Mesothelial cell of epicardium (in vitro differentiated cells): ENCODE measurements at regions not wholly inside any gene's neighbourhood (a gene's known extent, or its start where the extent isn't known, plus 50 kb on each side); places are given as distances from the start of the nearest gene placed in this dataset.

ENCODE experiments used
- DNase-seq, 2 experiments: peaks; one replicate each; pipeline ENCODE4 v3.0.0; 2021; ENCODE audit warnings: low spot score in 2 of 2; ENCODE audit not compliant: unreplicated experiment in 2 of 2
- H3K27ac Mint-ChIP-seq: 2 replicates; pipeline ENCODE4 v1.8.0; 2021; ENCODE audit warnings: mixed read lengths
- H3K27me3 Mint-ChIP-seq: 2 replicates; pipeline ENCODE4 v1.8.0; 2021; ENCODE audit warnings: low read depth, mixed read lengths
- H3K36me3 Mint-ChIP-seq: 2 replicates; pipeline ENCODE4 v1.8.0; 2021; ENCODE audit warnings: mixed read lengths
- H3K4me1 Mint-ChIP-seq: 2 replicates; pipeline ENCODE4 v1.8.0; 2021; ENCODE audit warnings: mixed read lengths
- H3K4me3 Mint-ChIP-seq: 2 replicates; pipeline ENCODE4 v1.8.0; 2021; ENCODE audit warnings: mild to moderate bottlenecking, moderate library complexity, mixed read lengths
- H3K9me3 Mint-ChIP-seq: 2 replicates; pipeline ENCODE4 v1.8.0; 2021; ENCODE audit warnings: mixed read lengths
- CTCF ChIP-seq: fragments of 200-600 bp; sonication (generic); IDR thresholded peaks from one replicate; pipeline ENCODE4 v1.5.0; 2021; ENCODE audit warnings: antibody characterized with exemption; ENCODE audit not compliant: unreplicated experiment

- no peak for TF ChIP-seq CTCF
- no peaks in the 10 kb centered on the region for H3K9me3 Mint-ChIP-seq
- no peaks in the 10 kb centered on the region for H3K36me3 Mint-ChIP-seq
- peaks cover 2% of the 10 kb centered on the region for H3K27me3 Mint-ChIP-seq
- H3K27ac Mint-ChIP-seq, result no peak overlapping the region
- no peak for DNase-seq
- H3K4me1 Mint-ChIP-seq, result no peaks in the 10 kb centered on the region
- no peak overlapping the region for H3K4me3 Mint-ChIP-seq
Measured at GRCh38 chr22:48654492-48654891, 1173.2 kb downstream of the BRD1 start.

- Mint-ChIP-seq H3K36me3 (no peaks in the 10 kb centered on the region), H3K27ac (no peak overlapping the region), H3K9me3 (no peaks in the 10 kb centered on the region), H3K27me3 (peaks cover 2% of the 10 kb centered on the region), H3K4me3 (no peak overlapping the region), H3K4me1 (no peaks in the 10 kb centered on the region)
- TF ChIP-seq CTCF, result no peak
- DNase-seq, result no peak
Measured at GRCh38 chr22:48653929-48654328, 1173.7 kb downstream of the BRD1 start.

DNA sequence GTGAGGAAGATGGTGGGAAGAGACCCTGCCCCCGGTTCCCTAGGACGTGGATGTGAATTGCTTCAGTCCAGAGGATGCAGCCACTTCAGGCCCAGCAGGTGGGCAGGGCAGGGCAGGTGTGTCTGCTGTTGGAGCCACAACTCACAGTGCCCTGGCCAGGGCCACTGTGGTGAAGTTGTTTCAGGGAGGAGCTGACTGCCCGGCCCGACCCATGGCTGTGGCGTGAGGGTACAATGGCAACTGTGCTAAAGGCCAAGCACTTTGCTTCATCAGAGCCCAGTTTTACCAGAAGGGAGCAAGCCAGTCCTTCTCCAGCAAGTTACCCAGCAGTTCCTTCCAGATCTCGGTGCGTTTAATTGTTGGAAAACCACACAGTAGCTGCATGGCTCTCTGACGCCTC lies 1174.4 kb downstream of the BRD1 start:
- Mint-ChIP-seq H3K4me3 (no peak overlapping the region), H3K27ac (no peak overlapping the region), H3K36me3 (no peaks in the 10 kb centered on the region), H3K9me3 (no peaks in the 10 kb centered on the region), H3K27me3 (peaks cover 2% of the 10 kb centered on the region), H3K4me1 (no peaks in the 10 kb centered on the region)
- no peak for TF ChIP-seq CTCF
- DNase-seq, result no peak

DNA sequence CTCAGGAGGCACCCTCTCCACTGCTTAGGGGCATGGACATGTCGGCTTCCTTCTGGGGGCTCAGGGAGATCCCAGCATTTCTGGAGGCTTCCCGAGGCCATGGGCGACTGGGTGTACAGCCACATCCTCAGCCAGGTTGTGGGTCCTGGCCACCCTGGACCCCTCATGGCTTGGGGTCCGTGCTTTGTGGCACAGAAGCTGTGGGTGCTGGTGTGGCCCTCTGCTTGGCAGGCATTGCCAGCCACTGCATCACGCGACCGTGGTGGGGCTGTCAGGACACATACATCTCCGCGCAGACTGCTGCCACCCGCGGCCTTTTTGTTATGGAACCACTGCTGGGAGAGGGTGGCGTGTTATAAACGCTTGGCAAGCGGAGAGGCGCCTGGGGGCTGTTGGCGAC lies 1174.9 kb downstream of the BRD1 start:
- no peak for TF ChIP-seq CTCF
- Mint-ChIP-seq H3K27me3 (peaks cover 2% of the 10 kb centered on the region), H3K9me3 (no peaks in the 10 kb centered on the region), H3K4me1 (no peaks in the 10 kb centered on the region), H3K27ac (no peak overlapping the region), H3K4me3 (no peak overlapping the region), H3K36me3 (no peaks in the 10 kb centered on the region)
- no peak for DNase-seq

DNA sequence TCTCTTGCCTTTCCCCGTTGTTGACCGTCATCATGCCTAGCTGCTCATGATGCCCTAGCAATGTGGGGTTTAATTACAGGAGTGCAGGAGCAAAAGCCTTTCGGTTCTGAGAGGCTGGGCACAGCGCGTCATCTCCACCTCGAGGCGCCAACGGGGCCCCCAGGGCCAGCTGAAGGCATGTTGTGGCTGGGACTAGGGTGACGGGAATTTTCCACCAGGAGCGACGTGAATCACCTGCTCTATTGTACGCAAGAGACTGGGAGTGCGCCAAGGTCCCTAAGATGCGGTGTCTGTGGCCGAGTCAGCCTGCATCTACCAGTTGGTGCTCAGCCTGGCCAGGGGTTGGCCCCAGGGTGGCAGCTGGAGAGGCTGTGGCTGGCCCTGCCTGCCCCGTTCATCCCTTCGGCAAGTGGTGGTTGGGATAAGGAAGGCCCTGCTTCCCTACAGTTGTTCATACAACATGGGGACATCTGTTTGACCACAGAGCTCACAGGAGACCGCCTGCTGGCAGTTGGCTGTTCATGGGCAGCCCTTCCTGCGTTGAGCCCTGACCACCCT lies 1175.6 kb downstream of the BRD1 start:
- no peaks in the 10 kb centered on the region for H3K9me3 Mint-ChIP-seq
- TF ChIP-seq CTCF, result no peak
- DNase-seq, result no peak
- H3K4me3 Mint-ChIP-seq, result no peak overlapping the region
- H3K36me3 Mint-ChIP-seq, result no peaks in the 10 kb centered on the region
- peaks cover 2% of the 10 kb centered on the region for H3K27me3 Mint-ChIP-seq
- H3K4me1 Mint-ChIP-seq, result no peaks in the 10 kb centered on the region
- H3K27ac Mint-ChIP-seq, result no peak overlapping the region
